ENCODE measurements at regions not wholly inside any gene's neighbourhood (a gene's known extent, or its start where the extent isn't known, plus 50 kb on each side); places are given as distances from the start of the nearest gene placed in this dataset.

- no peaks in the 10 kb centered on the region for H3K4me1 ChIP-seq (ENCODE audit: control insufficient read depth, insufficient read depth, low read length)
- H3K36me3 ChIP-seq (ENCODE audit: control insufficient read depth in 2 of 2, insufficient read depth in 1 of 2, low read length in 2 of 2) = no peaks in the 10 kb centered on the region
- H3K27ac ChIP-seq (ENCODE audit: extremely low read depth, low read depth, low read length) = no peak overlapping the region
- POLR2A ChIA-PET = no interaction called here
- CTCF ChIA-PET = no interaction called here
- H3K9me3 ChIP-seq (ENCODE audit: control insufficient read depth, insufficient read depth, low read depth, low read length) = no peaks in the 10 kb centered on the region
- H3K4me3 ChIP-seq (ENCODE audit: low read depth, low read length) = no peak overlapping the region
- TF ChIP-seq ZSCAN23 (tag by site-specific recombination; IDR thresholded peaks at IDR 0.05) (no peak), ZNF664 (tag by site-specific recombination; IDR thresholded peaks at IDR 0.05) (no peak), KLF9 (tag by site-specific recombination; IDR thresholded peaks at IDR 0.05; ENCODE audit: low read depth) (no peak), ZNF394 (tag by site-specific recombination; IDR thresholded peaks at IDR 0.05; ENCODE audit: borderline replicate concordance) (no peak), ZBTB11 (tag by site-specific recombination; conservative IDR thresholded peaks at IDR 0.05; ENCODE audit: low read depth) (no peak), ZSCAN30 (tag by site-specific recombination; IDR thresholded peaks at IDR 0.05) (no peak), ZFP41 (tag by site-specific recombination; IDR thresholded peaks at IDR 0.05; ENCODE audit: borderline replicate concordance) (no peak), ZNF624 (tag by site-specific recombination; IDR thresholded peaks at IDR 0.05) (no peak), ZNF48 (tag by site-specific recombination; IDR thresholded peaks at IDR 0.05) (no peak), RBAK (tag by site-specific recombination; IDR thresholded peaks at IDR 0.05) (no peak), ZNF10 (tag by site-specific recombination; IDR thresholded peaks at IDR 0.05) (no peak), OSR2 (tag by site-specific recombination; IDR thresholded peaks at IDR 0.05) (no peak), EGR2 (tag by site-specific recombination; IDR thresholded peaks at IDR 0.05; ENCODE audit: low read depth) (no peak)
- TF ChIP-seq, protein P1, sequence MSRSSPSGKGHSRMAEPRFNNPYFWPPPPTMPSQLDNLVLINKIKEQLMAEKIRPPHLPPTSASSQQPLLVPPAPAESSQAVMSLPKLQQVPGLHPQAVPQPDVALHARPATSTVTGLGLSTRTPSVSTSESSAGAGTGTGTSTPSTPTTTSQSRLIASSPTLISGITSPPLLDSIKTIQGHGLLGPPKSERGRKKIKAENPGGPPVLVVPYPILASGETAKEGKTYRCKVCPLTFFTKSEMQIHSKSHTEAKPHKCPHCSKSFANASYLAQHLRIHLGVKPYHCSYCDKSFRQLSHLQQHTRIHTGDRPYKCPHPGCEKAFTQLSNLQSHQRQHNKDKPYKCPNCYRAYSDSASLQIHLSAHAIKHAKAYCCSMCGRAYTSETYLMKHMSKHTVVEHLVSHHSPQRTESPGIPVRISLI (tag by site-specific recombination; IDR thresholded peaks at IDR 0.05) = no peak
- TF ChIP-seq, protein P2, sequence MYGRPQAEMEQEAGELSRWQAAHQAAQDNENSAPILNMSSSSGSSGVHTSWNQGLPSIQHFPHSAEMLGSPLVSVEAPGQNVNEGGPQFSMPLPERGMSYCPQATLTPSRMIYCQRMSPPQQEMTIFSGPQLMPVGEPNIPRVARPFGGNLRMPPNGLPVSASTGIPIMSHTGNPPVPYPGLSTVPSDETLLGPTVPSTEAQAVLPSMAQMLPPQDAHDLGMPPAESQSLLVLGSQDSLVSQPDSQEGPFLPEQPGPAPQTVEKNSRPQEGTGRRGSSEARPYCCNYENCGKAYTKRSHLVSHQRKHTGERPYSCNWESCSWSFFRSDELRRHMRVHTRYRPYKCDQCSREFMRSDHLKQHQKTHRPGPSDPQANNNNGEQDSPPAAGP (tag by site-specific recombination; IDR thresholded peaks at IDR 0.05) = no peak
- TF ChIP-seq, protein P3, sequence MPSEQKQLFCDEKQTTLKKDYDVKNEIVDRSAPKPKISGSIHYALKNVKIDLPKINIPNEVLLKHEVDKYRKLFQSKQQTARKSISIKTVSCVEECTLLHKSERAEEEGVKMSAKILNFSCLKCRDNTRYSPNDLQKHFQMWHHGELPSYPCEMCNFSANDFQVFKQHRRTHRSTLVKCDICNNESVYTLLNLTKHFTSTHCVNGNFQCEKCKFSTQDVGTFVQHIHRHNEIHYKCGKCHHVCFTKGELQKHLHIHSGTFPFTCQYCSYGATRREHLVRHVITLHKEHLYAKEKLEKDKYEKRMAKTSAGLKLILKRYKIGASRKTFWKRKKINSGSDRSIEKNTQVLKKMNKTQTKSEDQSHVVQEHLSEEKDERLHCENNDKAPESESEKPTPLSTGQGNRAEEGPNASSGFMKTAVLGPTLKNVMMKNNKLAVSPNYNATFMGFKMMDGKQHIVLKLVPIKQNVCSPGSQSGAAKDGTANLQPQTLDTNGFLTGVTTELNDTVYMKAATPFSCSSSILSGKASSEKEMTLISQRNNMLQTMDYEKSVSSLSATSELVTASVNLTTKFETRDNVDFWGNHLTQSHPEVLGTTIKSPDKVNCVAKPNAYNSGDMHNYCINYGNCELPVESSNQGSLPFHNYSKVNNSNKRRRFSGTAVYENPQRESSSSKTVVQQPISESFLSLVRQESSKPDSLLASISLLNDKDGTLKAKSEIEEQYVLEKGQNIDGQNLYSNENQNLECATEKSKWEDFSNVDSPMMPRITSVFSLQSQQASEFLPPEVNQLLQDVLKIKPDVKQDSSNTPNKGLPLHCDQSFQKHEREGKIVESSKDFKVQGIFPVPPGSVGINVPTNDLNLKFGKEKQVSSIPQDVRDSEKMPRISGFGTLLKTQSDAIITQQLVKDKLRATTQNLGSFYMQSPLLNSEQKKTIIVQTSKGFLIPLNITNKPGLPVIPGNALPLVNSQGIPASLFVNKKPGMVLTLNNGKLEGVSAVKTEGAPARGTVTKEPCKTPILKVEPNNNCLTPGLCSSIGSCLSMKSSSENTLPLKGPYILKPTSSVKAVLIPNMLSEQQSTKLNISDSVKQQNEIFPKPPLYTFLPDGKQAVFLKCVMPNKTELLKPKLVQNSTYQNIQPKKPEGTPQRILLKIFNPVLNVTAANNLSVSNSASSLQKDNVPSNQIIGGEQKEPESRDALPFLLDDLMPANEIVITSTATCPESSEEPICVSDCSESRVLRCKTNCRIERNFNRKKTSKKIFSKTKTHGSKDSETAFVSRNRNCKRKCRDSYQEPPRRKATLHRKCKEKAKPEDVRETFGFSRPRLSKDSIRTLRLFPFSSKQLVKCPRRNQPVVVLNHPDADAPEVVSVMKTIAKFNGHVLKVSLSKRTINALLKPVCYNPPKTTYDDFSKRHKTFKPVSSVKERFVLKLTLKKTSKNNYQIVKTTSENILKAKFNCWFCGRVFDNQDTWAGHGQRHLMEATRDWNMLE (tag by site-specific recombination; conservative IDR thresholded peaks at IDR 0.05; ENCODE audit: low read depth) = no peak
These were observed 113.0 kb upstream of the ZNF479 start for GRCh38 chr7:57245206-57245605.

All from HEK293 (cell line).